Astrocyte (in vitro differentiated cells and primary cell): ENCODE measurements at regions not wholly inside any gene's neighbourhood (a gene's known extent, or its start where the extent isn't known, plus 50 kb on each side); places are given as distances from the start of the nearest gene placed in this dataset.

Experiments
- DNase-seq: peaks from one replicate; pipeline ENCODE4 v3.0.0-alpha.2; 2010; ENCODE audit warnings: low read depth
- FAIRE-seq: peaks from 2 replicates; lab custom pipeline; 2011; peaks lifted over from hg19 to GRCh38; lab: Jason Lieb, UNC
- H2AFZ ChIP-seq: 2 replicates; pipeline ENCODE4 v1.6.0; 2012; ENCODE audit warnings: low read depth, low read length, inconsistent platforms
- H3K27ac ChIP-seq: 2 replicates; pipeline ENCODE4 v1.5.1; 2011; ENCODE audit warnings: low read depth, low read length, inconsistent platforms
- H3K27me3 ChIP-seq: 2 replicates; pipeline ENCODE4 v1.6.0; 2011; ENCODE audit warnings: low read length, inconsistent platforms; ENCODE audit not compliant: insufficient read depth
- H3K36me3 ChIP-seq: 2 replicates; pipeline ENCODE4 v1.5.1; 2011; ENCODE audit warnings: low read length, inconsistent platforms; ENCODE audit not compliant: insufficient read depth
- H3K4me1 ChIP-seq: 2 replicates; pipeline ENCODE4 v1.5.1; 2011; ENCODE audit warnings: low read length, inconsistent platforms; ENCODE audit not compliant: insufficient read depth
- H3K4me2 ChIP-seq: 2 replicates; pipeline ENCODE4 v1.6.0; 2012; ENCODE audit warnings: low read length, inconsistent platforms
- H3K4me3 ChIP-seq: 2 replicates; pipeline ENCODE4 v1.5.1; 2011; ENCODE audit warnings: low read depth, mild to moderate bottlenecking, low read length, inconsistent platforms; ENCODE audit not compliant: insufficient read depth
- H3K79me2 ChIP-seq: 2 replicates; pipeline ENCODE4 v1.6.0; 2012; ENCODE audit warnings: mild to moderate bottlenecking, low read length, inconsistent platforms; ENCODE audit not compliant: insufficient read depth
- H3K9ac ChIP-seq: 2 replicates; pipeline ENCODE4 v1.6.0; 2012; ENCODE audit warnings: mild to moderate bottlenecking, low read length, inconsistent platforms
- H3K9me3 ChIP-seq: 2 replicates; pipeline ENCODE4 v1.5.1; 2012; ENCODE audit warnings: low read depth, mild to moderate bottlenecking, low read length, inconsistent platforms; ENCODE audit not compliant: insufficient read depth
- H4K20me1 ChIP-seq: 2 replicates; pipeline ENCODE4 v1.6.0; 2012; ENCODE audit warnings: low read length, inconsistent platforms; ENCODE audit not compliant: insufficient read depth
- H3K27ac Mint-ChIP-seq: one replicate; pipeline ENCODE4 v1.8.0; 2021; ENCODE audit warnings: mild to moderate bottlenecking, mixed read lengths; ENCODE audit not compliant: unreplicated experiment
- H3K27me3 Mint-ChIP-seq: one replicate; pipeline ENCODE4 v1.8.0; 2021; ENCODE audit warnings: low read depth, mixed read lengths; ENCODE audit not compliant: unreplicated experiment
- H3K36me3 Mint-ChIP-seq: one replicate; pipeline ENCODE4 v1.8.0; 2021; ENCODE audit warnings: low read depth, mixed read lengths; ENCODE audit not compliant: unreplicated experiment
- H3K4me1 Mint-ChIP-seq: one replicate; pipeline ENCODE4 v1.8.0; 2021; ENCODE audit warnings: low read depth, mixed read lengths; ENCODE audit not compliant: unreplicated experiment
- H3K4me3 Mint-ChIP-seq: one replicate; pipeline ENCODE4 v1.8.0; 2021; ENCODE audit warnings: mild to moderate bottlenecking, moderate library complexity, mixed read lengths; ENCODE audit not compliant: unreplicated experiment
- H3K9me3 Mint-ChIP-seq: one replicate; pipeline ENCODE4 v1.8.0; 2021; ENCODE audit warnings: mild to moderate bottlenecking, mixed read lengths; ENCODE audit not compliant: unreplicated experiment
- EZH2 ChIP-seq: IDR thresholded peaks from 2 replicates; pipeline ENCODE4 v1.6.1; 2012; ENCODE audit warnings: mild to moderate bottlenecking, low read length, inconsistent platforms; ENCODE audit not compliant: insufficient read depth
- TF ChIP-seq, protein P1 (sequence below): IDR thresholded peaks from 2 replicates; pipeline ENCODE4 v1.5.1; 2011; ENCODE audit warnings: low read depth, mild to moderate bottlenecking, inconsistent platforms, low read length, moderate library complexity; ENCODE audit not compliant: insufficient read depth

DNA sequence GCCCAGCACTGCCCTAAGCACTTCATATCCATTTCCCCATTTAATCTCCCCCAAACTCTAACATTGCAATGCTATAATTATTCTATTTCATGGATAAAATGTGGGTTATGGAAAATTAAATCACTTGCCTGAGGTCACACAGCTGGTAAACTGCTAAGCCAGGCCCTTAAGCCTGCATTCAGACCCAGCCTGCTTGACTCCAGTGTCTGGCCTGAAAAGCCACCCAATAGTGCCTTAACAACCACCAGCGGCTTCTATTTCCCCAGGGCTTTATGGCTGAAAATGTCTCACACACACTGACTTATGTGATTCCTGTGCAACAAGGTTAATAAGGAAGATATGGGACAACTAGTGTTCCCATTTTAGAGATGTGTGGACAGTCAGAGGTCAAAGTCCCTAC lies 178.5 kb upstream of the SNX19 start:
- H3K4me1 Mint-ChIP-seq: peaks cover 11% of the 10 kb centered on the region
- H3K79me2 ChIP-seq: no peaks in the 10 kb centered on the region
- H3K27me3 Mint-ChIP-seq: peaks cover 21% of the 10 kb centered on the region
- no peak overlapping the region for H3K4me2 ChIP-seq
- no peak overlapping the region for H3K27ac Mint-ChIP-seq
- no peak for FAIRE-seq
- H2AFZ ChIP-seq: no peak overlapping the region
- H3K27ac ChIP-seq: no peak overlapping the region
- no peak overlapping the region for H3K9ac ChIP-seq
- H3K9me3 Mint-ChIP-seq: peaks cover 2% of the 10 kb centered on the region
- H3K27me3 ChIP-seq: no peaks in the 10 kb centered on the region
- H4K20me1 ChIP-seq: no peaks in the 10 kb centered on the region
- H3K4me3 ChIP-seq: no peak overlapping the region
- H3K4me1 ChIP-seq: no peaks in the 10 kb centered on the region
- no peak for TF ChIP-seq EZH2
- no peak overlapping the region for H3K4me3 Mint-ChIP-seq
- H3K9me3 ChIP-seq: no peaks in the 10 kb centered on the region
- no peak for DNase-seq
- H3K36me3 Mint-ChIP-seq: peaks cover 4% of the 10 kb centered on the region
- no peaks in the 10 kb centered on the region for H3K36me3 ChIP-seq

DNA sequence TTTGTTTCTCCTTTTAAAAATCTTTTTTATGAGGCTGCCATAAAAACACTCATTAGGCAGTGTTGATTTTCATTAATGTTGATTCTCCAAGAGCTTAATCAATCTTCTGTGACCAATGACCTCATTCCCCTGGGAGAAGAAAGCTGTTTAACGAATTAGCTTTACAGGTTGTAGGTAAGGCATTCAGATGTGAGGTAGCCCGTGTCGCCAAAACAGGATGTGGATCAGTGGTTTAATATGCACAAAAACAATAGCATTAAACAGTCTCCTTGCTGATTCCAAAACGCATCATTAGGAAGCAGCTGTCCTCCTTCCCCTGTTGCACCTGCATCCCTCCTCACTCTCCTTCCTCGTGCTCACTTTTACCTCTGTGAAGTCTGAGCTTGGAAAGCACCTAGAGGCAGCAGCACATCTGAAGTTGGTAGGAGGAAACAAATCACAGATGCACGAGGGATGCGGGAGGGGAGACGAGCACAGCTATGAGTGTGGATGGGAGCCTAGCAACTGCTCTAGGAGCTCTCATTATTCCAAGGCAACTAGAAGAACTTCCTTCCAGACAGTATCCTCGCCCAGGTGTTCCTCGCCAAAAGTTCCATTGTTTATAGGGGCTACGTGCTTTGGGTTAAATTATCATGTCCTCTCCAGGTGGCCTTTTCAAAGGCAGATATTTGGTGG lies 179.4 kb upstream of the SNX19 start:
- Histone ChIP-seq H3K27me3 (no peaks in the 10 kb centered on the region), H3K9ac (no peak overlapping the region), H3K27ac (no peak overlapping the region), H4K20me1 (no peaks in the 10 kb centered on the region), H3K36me3 (no peaks in the 10 kb centered on the region), H3K4me3 (no peak overlapping the region), H3K4me1 (no peaks in the 10 kb centered on the region), H2AFZ (no peak overlapping the region), H3K9me3 (no peaks in the 10 kb centered on the region), H3K79me2 (no peaks in the 10 kb centered on the region), H3K4me2 (no peak overlapping the region)
- peaks cover 4% of the 10 kb centered on the region for H3K36me3 Mint-ChIP-seq
- TF ChIP-seq EZH2: no peak
- TF ChIP-seq, protein P1, sequence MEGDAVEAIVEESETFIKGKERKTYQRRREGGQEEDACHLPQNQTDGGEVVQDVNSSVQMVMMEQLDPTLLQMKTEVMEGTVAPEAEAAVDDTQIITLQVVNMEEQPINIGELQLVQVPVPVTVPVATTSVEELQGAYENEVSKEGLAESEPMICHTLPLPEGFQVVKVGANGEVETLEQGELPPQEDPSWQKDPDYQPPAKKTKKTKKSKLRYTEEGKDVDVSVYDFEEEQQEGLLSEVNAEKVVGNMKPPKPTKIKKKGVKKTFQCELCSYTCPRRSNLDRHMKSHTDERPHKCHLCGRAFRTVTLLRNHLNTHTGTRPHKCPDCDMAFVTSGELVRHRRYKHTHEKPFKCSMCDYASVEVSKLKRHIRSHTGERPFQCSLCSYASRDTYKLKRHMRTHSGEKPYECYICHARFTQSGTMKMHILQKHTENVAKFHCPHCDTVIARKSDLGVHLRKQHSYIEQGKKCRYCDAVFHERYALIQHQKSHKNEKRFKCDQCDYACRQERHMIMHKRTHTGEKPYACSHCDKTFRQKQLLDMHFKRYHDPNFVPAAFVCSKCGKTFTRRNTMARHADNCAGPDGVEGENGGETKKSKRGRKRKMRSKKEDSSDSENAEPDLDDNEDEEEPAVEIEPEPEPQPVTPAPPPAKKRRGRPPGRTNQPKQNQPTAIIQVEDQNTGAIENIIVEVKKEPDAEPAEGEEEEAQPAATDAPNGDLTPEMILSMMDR: no peak
- H3K27me3 Mint-ChIP-seq: peaks cover 18% of the 10 kb centered on the region
- H3K4me1 Mint-ChIP-seq: peaks cover 12% of the 10 kb centered on the region
- H3K4me3 Mint-ChIP-seq: no peak overlapping the region
- H3K27ac Mint-ChIP-seq: no peak overlapping the region
- no peak for FAIRE-seq
- DNase-seq: no peak
- peaks cover 2% of the 10 kb centered on the region for H3K9me3 Mint-ChIP-seq

DNA sequence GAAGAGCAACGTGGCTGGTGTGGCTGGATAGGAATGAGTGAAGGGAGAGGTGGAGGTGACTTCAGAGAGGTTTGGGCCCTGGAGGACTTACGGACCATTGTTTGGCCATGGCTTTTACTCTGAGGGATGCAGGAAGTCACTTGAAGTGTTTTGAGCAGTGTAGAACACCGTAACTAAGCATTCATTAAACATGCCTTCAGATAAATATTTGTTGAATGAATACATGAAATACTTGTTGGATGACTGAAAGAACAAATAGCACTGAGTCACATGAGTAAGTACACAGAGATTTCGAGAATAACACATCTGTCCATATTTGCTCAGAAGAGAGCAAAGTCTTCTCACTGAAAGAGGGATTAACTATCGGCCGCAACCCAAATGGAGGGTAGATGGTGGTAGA lies 182.7 kb upstream of the SNX19 start:
- Histone ChIP-seq H3K9me3 (no peaks in the 10 kb centered on the region), H3K27ac (peak overlapping the region; percentile 8), H3K79me2 (no peaks in the 10 kb centered on the region), H2AFZ (no peak overlapping the region), H3K4me2 (peak overlapping the region; percentile 41), H3K27me3 (no peaks in the 10 kb centered on the region), H4K20me1 (no peaks in the 10 kb centered on the region), H3K4me3 (no peak overlapping the region), H3K36me3 (no peaks in the 10 kb centered on the region), H3K4me1 (no peaks in the 10 kb centered on the region), H3K9ac (no peak overlapping the region)
- DNase-seq (peak; percentile 50), FAIRE-seq (no peak)
- no peak for TF ChIP-seq EZH2
- TF ChIP-seq, protein P1: no peak
- H3K4me3 Mint-ChIP-seq: no peak overlapping the region
- H3K9me3 Mint-ChIP-seq: no peaks in the 10 kb centered on the region
- no peaks in the 10 kb centered on the region for H3K36me3 Mint-ChIP-seq
- peaks cover 17% of the 10 kb centered on the region for H3K27me3 Mint-ChIP-seq
- peaks cover 12% of the 10 kb centered on the region for H3K4me1 Mint-ChIP-seq
- peak overlapping the region; percentile 43 for H3K27ac Mint-ChIP-seq
